ENCODE measurements at regions not wholly inside any gene's neighbourhood (a gene's known extent, or its start where the extent isn't known, plus 50 kb on each side); places are given as distances from the start of the nearest gene placed in this dataset.

DNA sequence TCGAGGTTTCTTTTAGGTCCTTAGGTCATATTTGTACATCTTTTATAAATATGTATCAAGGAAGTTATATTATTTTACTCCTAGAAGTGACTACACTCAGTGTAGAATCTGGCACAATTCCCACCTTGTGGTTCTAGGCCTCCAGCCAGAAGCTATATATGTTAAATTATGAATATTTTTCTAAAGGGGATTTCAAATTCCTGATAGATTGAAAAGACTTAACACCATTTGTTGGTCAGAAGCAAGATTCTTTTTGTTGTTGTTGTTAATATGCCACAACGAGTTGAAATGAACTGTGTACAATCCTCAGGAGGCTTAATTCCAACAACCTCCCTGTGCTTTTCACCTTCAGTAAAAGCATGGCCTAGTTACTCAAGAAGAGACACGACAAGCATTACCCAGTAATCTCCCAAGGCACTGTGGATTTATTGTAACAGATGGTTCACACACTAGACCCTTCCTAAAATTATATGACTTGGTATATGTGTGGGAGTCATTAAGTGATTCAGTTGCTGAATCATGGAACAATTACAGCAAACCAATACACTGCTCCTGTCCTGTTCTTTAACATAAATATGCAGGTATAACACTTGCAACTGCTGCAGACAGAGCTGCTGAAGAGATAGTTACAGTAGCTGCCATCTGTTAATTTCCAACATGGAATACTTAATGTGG lies 964.4 kb upstream of the GOT2 start:
- TF ChIP-seq, protein P1, sequence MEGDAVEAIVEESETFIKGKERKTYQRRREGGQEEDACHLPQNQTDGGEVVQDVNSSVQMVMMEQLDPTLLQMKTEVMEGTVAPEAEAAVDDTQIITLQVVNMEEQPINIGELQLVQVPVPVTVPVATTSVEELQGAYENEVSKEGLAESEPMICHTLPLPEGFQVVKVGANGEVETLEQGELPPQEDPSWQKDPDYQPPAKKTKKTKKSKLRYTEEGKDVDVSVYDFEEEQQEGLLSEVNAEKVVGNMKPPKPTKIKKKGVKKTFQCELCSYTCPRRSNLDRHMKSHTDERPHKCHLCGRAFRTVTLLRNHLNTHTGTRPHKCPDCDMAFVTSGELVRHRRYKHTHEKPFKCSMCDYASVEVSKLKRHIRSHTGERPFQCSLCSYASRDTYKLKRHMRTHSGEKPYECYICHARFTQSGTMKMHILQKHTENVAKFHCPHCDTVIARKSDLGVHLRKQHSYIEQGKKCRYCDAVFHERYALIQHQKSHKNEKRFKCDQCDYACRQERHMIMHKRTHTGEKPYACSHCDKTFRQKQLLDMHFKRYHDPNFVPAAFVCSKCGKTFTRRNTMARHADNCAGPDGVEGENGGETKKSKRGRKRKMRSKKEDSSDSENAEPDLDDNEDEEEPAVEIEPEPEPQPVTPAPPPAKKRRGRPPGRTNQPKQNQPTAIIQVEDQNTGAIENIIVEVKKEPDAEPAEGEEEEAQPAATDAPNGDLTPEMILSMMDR (IDR thresholded peaks at IDR 0.05), result no peak
- no peak for TF ChIP-seq TCF7L2 (IDR thresholded peaks at IDR 0.05; ENCODE audit: low read depth, low read length)
- no peak for TF ChIP-seq SIN3A (IDR thresholded peaks at IDR 0.05; ENCODE audit: borderline replicate concordance, insufficient read depth, low read depth, low read length)
- no peak for TF ChIP-seq POLR2AphosphoS5 (IDR thresholded peaks at IDR 0.05; ENCODE audit: low read depth, low read length)
- TF ChIP-seq, protein P2, sequence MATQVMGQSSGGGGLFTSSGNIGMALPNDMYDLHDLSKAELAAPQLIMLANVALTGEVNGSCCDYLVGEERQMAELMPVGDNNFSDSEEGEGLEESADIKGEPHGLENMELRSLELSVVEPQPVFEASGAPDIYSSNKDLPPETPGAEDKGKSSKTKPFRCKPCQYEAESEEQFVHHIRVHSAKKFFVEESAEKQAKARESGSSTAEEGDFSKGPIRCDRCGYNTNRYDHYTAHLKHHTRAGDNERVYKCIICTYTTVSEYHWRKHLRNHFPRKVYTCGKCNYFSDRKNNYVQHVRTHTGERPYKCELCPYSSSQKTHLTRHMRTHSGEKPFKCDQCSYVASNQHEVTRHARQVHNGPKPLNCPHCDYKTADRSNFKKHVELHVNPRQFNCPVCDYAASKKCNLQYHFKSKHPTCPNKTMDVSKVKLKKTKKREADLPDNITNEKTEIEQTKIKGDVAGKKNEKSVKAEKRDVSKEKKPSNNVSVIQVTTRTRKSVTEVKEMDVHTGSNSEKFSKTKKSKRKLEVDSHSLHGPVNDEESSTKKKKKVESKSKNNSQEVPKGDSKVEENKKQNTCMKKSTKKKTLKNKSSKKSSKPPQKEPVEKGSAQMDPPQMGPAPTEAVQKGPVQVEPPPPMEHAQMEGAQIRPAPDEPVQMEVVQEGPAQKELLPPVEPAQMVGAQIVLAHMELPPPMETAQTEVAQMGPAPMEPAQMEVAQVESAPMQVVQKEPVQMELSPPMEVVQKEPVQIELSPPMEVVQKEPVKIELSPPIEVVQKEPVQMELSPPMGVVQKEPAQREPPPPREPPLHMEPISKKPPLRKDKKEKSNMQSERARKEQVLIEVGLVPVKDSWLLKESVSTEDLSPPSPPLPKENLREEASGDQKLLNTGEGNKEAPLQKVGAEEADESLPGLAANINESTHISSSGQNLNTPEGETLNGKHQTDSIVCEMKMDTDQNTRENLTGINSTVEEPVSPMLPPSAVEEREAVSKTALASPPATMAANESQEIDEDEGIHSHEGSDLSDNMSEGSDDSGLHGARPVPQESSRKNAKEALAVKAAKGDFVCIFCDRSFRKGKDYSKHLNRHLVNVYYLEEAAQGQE (IDR thresholded peaks at IDR 0.05; ENCODE audit: insufficient read depth in 1 of 2, low read depth in 2 of 2, low read length in 1 of 2), result no peak

All from Panc1 (cell line).